SHP77 treated with DMSO at 0.1 percent for 48 hours (cell line): ENCODE measurements at regions not wholly inside any gene's neighbourhood (a gene's known extent, or its start where the extent isn't known, plus 50 kb on each side); places are given as distances from the start of the nearest gene placed in this dataset.
A peak's percentile ranks its signal among the peaks of the same experiment; 100 is the strongest.

Experiments
- DNase-seq: peaks from one replicate; lab custom pipeline; 2025; lab: John Stamatoyannopoulos, UW

DNA sequence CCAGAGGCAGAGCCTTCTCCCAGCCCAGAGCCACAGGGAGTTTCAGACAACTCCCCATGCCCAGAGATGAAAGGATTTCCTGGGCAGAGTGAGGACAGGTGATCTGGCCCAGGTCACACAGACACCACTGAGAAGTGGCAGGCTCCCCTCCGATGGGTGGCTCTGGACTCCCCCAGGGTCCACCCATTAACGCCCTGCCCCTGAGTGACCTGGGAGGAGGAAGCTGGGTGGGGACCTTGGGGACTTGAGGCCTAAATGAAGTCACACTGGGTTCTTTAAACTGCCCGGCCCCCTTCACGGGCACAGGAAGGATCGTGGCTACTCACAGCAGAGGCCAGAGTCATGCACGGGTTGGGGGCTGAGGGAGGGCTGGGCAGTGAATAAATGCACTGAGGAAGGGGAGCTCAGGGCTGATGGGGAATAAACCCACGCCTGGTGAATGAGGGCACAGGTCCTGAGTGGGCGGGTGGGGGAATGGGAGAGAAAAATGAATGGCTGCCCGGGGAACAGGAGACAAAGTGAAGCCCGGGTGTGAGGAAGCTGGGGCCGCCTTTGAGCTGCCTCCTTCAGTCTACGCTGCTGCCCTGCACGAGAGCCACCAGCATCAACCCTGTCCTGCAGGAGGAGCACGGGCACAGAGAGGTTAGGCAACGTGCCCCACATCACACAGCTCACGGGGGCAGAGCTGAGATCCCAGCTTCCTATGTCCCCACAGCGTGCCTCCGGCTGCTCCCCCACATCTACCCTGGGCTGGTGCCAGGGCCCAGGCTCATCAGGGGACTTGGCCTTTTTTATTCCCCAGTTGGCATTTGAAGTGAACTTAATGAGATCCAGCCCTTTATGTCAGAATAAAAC is 404.3 kb downstream of the MATN1 start:
- no peak for DNase-seq

DNA sequence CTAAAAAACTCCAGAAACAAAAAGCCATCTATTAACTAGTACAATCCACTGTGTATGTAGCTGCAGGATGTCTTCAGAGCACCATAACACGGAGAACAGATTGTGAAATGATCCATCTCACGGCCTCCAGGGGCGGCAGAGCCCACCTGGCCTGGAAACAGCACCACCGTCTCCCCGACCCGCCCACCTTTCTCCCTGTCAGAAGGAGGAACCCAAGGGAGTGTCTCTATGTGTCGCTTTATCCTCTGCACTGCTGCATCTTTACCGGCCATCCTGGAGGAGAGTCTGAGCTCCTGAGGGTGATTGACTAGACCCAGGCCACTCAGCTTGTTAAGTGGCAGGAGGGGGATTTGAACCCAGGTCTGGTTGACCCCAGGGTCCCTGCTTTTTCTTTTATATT is 405.0 kb downstream of the MATN1 start:
- DNase-seq: no peak

DNA sequence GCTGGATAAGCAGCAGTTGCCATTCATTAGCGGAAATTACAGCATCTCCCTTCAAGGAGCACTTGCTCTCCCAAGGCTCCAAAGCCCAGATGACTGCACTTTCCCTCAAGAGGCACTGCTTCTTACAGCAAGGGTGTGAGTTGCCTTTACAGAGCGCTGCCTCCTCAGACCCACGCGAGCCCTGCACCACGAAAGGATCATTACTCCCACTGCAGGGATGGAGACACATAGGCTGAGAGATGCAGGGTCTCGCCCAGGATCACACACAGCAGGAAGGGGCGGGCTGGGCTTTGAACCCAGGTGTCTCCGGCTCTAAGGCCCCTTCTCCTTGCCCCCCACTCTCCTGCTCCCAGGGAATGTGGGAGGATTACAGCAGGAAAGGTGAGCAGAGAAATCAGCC is 405.5 kb downstream of the MATN1 start:
- DNase-seq: no peak

DNA sequence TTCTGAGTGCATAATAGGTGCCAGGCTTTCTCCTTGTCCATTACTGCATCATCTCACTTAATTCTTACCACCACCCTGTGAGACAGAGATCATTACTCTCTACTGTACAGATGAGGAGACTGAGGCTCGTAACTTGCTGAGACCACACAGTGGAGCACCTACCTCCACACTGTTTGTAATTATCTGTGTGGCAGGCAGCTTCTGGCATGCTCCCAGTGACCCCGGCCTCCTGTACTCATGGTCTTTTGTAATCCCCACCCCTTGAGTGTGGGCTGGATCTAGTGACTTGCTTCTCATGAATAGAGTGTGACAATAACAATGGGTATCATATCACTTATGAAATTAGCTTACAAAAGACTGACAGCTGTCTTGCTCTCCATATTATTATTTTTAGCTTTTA is 407.3 kb downstream of the MATN1 start:
- peak; percentile 27 for DNase-seq

DNA sequence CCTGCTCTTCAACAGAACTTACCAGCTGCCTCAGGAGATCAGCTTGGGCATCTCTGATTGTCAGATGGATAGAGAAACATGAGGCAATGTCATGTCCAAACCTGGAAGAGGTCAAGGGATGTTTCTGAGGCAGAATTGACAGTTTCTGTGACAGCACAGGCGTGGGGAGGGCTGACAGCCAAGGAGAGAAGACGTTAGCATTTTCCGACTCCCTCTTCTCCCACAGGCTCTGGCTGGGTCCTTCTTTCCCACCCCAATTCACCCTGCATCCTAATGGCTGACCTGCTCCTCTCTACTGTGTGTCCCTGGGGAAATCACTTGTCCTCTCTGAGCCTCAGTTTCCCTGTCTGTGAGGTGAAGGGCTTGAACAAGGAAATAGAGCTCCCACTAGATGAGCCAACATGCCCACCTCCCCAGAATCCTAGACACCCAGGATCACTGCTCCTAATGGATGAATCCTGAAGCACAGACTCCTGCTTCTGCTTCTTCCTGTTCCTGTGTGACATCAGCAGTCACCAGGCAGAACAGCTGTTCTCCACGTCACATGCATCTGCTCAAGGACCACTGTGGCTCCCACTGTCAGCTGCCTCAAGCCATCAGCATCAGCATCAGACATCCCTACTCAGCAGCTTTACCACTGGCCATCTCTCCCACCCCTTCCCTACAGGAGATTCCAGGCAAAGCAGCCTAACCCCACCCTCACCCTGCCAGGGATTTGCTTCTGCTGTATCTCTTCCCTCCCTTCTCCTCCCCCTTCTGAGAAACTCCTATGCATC is 408.0 kb downstream of the MATN1 start:
- peak; percentile 76 for DNase-seq

DNA sequence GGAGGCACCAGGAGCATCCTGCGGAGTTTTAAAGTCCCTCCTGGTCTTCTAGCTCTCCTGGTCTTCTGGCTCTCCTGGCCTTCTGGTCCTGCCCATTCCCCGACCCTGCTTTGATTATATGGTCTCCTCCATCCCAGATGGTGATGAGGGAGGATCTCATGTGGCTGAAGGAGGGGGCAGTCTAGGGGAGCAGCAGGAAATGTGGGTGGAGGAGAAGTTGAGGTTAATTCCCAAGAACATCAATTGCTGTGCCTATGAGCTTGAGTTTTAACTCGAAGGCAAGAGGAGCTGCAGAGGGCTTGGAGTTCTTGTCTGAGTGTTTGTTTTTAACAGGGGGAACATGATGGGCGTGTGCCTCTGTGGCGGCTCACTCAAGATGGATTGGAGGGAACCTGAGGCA is 408.8 kb downstream of the MATN1 start:
- no peak for DNase-seq

DNA sequence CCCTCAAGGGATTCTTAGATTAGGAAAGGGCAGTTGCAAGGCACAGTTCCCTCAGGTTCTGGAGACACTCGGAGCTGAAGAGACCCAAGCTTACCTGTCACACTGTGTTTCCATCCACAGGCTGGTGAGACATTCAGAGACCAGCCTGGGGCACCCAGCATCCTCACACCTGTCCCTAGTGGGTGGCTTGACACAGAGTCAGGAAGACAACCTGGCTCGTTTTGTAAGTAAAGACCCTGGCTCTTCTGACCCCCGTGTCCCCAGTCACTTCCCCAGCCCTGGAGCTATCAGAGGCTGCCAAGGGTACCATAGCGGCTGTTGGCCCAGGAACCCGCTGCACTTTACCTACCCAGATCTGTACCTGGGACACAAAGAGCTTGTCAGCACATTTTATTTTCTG is 409.8 kb downstream of the MATN1 start:
- DNase-seq: no peak

DNA sequence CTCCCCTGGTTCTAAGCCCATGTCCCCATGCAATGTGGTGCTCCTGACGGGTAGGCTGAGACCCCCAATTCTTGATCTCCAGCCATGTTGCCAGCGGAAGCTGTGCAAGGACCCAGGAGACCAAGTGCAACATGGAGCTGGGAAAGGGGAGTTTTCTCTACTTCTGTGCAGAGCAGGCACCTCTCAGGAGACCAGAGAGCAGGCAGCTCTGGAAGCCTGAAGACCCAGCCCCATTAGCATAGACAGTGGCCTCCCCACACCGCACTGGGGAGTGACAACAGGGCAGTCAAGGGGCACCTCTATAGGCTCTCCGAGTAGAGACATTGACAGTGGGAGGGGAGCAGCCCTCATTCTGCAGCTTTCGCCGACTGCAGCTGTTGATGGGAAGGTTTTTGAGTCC is 410.2 kb downstream of the MATN1 start:
- DNase-seq: no peak

DNA sequence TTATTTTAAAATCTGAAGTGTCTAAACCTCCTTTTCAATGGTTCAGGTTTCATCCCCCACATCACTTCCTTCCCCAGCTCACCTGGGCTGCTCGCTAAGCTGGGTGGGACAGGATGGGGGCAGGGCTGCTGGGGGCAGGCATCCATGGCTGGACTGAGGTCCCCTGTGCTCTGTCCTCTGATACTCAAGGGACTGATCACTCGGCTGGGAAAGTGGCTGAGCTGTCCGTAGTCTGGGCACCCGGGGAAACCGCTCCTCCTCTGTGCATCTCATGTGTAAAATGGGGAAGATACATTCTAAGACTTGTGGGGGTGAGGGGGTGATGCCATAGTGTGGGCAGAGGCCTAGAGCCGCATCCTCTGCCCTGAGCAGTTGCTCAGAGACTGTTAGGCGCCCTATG is 411.2 kb downstream of the MATN1 start:
- DNase-seq: no peak

DNA sequence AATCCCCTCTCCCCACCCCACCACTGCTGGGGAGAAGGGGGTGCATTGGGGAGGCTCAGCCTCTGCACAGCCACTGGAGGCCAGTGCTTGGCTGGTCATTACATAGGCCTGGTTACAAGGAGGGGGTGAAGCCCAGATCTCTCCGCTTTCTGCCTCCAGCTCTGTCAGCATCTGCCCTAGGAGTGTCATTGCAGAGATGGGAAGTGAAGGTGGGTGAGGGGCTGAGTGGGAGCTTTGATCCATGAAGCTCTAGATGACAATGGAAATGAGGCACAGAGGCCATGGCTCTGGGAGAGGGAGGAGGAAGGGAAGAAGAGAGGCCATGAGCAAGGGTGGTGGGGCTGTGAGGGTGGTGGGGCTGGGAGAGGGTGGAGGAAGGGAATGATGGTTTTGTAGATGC is 411.6 kb downstream of the MATN1 start:
- no peak for DNase-seq

DNA sequence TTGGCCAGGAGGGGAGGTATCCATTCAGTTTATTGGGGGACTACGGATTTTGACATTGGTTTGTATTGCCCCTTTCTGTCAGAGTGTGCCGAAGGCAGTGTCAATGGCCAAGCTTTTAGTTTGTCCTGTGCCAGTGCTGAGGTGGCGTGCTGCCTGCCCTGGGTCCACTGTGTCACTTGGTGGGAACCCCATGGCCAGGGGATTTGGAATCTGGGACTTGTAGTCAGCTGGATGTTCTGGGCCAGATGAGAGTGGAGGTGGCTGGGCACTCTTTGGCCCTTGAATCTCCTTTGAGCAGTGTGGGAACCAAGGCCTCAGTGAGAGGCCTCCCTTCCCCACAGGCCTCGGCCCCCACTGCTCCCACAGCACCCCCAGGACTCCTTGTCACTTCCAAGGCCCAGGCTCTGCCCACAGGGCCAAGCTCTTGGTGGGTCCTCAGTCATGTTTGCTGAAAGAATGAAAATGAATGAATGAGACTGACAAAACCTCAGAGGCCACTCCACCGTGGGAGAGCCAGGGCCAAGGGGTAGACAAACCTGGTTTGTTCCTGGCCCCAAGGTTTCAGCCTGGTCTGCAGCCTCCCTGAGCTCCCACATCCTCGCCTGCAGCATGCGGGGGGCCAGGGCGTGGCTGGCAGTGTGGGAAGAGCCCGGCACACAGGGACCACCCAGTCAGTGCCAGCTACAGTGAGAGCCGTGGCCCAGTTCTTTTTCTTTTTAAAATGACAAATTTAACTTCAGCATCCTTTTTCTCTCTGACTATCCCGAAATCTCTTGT is 412.2 kb downstream of the MATN1 start:
- no peak for DNase-seq

DNA sequence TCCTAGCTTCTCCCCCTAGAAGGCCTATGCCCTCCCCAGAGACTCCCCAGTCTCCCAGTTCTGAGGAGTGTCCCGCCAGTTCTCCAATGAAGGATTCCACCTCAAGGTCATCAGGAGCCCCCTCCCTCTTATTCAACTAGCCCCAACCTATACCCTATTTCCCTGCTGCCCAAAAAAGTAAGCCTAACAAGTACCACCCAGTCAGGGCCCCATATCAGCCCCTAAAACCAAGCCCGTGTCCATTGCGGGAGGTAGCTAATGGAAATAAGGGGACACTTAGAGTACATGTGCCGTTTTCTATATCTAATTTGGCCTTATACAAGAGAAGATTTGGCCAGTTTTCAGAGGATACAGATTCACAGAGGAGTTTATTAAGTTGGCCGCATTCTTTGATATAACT is 416.2 kb downstream of the MATN1 start:
- no peak for DNase-seq

DNA sequence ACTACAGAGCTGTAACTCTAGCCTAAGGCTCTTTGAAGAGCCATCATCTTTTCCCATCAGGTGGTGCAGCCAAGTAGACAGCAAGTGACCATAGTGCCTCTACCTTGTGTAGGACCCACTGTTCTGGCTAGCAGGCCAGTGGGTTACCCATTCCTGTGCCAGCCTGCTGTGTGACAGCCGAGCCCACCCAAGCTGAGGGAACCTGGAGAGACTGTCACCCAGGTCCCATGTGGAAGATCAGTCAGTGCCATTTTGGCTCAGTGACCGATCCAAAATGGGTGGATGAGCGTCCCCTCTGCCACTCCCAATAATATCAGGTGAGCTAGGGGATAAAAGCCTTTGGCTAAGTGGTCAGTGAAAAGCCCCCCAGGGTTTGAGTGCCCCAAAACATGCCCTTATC is 417.9 kb downstream of the MATN1 start:
- DNase-seq: no peak

DNA sequence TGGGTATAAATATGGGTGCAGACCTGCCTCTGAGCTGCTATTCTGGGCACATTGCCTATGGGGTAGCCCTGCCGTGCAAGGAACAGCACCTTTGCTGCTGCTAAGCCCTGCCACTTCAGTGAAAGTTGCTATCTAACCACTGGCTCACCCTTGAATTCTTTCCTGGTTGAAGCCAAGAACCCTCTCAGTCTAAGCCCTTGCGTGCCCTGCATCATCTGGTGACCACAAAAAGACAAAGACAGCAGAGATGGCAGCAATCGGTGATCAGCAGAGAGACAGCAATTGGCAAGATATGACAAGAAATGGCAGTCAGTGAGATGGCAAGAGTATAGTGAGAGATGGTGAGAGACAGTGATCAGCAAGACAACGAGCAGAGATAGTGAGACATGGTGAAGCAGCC is 418.3 kb downstream of the MATN1 start:
- no peak for DNase-seq

DNA sequence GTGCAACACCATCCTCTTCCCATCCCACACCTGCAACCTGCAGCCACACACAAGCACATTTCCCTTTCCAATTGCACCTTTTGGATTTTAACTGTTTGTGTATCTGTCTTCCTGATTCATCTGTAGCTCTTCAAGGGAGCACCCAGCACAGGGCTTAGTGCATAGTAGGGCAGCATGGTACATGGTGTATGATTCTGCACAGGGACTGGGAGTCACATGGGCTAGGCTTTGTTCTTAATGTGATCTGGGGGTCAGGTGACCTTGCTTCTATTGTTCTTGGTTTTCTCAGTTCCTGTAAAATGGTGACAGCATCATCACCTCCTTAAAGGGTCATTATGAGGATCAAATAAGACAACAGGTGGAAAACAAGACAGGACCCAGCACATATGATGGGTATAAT is 419.3 kb downstream of the MATN1 start:
- DNase-seq: no peak

DNA sequence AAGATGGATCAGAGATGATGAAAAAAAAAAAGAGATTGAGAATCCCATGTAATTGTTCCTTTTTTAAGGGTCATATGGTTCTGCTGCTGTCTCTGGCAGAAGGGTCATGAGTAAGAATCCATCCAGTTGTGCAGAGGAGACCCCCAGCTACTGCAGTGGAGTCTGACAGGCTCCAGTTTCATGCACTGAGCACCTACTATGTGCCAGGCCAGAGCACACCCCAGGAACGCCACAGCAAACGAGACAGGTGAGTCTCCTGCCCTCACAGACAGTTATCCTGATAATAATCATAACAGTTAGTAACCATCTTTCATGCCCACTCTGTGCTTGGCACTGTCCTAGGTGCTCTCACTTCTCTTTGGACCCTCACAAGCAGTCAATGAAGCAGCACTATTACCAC is 420.0 kb downstream of the MATN1 start:
- DNase-seq: no peak

DNA sequence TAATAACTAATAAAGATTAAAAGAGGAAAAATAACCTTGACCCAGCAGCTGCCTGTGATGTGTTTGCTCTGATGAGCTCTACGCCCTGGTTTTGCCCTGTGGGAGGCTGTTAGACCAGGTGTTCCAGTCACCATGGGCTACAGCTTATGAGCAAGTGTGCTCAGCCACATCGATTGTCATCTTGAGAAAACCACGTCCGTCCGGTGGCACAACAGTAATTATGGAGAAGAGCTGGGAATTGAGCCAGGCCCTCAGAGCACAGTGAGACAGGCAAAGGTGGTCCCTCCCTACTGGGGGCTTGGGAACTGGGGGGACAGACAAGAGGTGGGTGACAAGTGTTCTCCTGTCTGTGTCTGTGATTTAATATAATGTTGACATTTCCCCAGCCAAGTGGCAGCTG is 420.5 kb downstream of the MATN1 start:
- DNase-seq: peak; percentile 97

DNA sequence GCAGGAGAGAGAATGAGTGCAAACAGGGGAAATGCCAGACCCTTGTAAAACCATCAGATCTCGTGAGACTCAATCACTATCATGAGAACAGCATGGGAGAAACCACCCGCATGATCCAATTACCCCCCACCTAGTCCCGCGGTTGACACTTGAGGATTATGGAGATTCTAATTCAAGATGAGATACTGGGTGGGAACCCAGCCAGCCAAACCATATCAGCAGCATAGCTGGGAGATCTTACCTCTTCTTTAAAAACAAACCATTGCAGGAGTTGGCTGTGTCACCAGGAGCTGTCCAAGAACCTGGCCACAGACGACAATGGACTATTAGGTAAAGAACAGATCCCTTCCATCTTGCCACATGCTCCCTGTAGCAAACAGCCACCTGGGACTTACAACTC is 422.7 kb downstream of the MATN1 start:
- DNase-seq: no peak

DNA sequence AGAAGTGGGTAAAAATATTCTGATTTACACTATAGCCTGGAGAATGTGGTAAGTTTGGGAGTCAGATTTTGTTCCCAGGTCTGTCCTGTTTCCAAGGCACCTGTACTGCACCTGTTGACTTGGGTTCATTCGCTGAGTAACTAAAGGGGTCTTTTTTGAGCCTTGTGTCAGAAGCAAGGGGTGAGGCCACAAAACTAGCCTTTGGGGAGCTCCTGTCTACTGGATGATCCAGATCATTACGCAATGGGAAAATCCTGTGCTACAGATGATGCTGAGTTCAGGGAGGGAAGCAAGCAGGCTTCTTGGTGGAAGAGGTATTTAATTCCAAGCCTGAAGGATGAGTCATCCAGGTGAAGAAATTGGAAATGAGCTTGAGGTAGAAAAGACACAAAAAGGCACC is 424.0 kb downstream of the MATN1 start:
- DNase-seq: no peak

DNA sequence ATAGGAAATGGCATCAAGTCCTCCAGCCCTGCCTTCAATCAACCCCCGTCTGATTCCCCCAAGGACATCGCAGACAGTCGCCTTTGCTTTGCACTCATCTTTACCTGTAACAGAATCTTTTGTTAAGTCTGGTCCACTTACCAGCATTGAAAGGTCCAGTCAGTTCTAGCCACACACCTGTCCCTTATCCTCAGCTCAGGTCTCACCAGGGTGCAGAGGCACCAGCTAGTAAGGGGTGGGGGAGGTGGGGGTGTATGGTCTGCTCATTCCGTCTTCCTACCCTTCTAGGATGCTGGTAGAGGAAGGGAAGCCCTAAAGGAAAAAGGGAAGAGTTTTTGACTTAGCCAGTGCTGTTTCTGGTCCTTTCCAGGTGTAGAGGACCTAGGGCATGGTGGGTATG is 427.7 kb downstream of the MATN1 start:
- DNase-seq: no peak

DNA sequence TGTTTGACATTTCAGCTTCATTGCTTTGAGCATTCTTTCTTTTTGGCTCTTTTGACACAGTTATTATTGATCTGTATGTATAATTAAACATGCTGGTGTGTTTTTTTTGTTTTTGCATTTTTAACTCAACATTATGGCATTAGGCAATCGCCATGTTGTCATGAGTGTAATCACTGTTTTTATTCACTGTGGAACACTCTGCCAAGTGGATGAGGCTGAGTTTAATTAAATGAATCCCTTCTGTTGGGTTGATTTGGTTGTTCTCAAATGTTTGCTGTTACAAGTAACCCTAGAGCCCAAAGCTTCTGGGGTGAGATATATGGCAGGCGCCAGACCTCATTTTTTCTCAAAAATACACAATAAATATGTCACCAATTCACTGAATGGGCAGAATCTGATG is 428.1 kb downstream of the MATN1 start:
- DNase-seq: no peak

DNA sequence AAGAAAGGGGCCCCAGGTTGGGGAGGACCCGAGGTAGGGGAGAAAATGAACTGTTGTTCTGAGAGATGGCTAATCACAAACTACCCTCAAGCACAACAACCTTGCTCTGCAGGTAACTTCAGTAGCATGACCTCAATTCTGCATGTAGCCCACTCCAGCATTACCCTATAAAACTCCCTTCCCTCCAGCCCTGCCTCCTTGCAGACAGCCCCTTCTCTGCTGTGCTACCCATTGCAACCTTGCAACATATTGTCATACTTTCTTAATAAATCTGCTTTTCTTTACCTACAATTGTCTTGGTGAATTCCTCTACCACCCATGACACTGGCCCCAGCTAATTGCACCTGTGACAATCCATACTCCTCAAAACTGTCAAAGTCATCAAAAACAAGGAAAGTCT is 428.9 kb downstream of the MATN1 start:
- DNase-seq: no peak

DNA sequence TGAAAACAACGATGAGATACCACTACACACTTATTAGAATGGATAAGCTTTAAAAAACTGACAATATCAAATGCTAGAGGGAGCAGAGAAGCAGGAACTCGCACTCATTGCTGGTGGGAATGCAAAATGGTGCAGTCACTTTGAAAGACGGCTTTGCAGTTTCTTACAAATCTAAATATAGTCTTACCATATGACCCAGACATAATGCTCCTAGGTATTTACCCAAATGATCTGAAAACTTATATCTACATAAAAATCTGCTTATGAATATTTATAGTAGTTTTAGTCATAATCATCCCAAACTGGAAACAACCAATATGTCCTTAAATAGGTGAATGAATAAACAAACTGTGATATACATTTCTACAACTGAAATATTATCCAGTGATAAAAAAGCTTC is 430.9 kb downstream of the MATN1 start:
- no peak for DNase-seq
